Rectal smooth muscle tissue (tissue), 1 donor: ENCODE measurements at regions not wholly inside any gene's neighbourhood (a gene's known extent, or its start where the extent isn't known, plus 50 kb on each side); places are given as distances from the start of the nearest gene placed in this dataset.

Source experiments
- H3K27ac ChIP-seq: one replicate; pipeline ENCODE4 v1.7.0; 2013; ENCODE audit warnings: low read depth, low read length, inconsistent platforms
- H3K27me3 ChIP-seq: one replicate; pipeline ENCODE4 v1.7.0; 2013; ENCODE audit warnings: low read length; ENCODE audit not compliant: control insufficient read depth, insufficient read depth
- H3K36me3 ChIP-seq: one replicate; pipeline ENCODE4 v1.7.0; 2013; ENCODE audit warnings: low read length; ENCODE audit not compliant: control insufficient read depth, insufficient read depth
- H3K4me1 ChIP-seq: one replicate; pipeline ENCODE4 v1.7.0; 2013; ENCODE audit warnings: low read length; ENCODE audit not compliant: control insufficient read depth, insufficient read depth
- H3K4me3 ChIP-seq: one replicate; pipeline ENCODE4 v1.7.0; 2013; ENCODE audit warnings: low read length
- H3K9ac ChIP-seq: one replicate; pipeline ENCODE4 v1.7.0; 2013; ENCODE audit warnings: low read length

GRCh38 chr18:76670564-76671288 is 151.6 kb upstream of the ZNF236 start:
- H3K36me3 ChIP-seq: no peaks in the 10 kb centered on the region
- H3K9ac ChIP-seq: no peak overlapping the region
- no peaks in the 10 kb centered on the region for H3K27me3 ChIP-seq
- no peak overlapping the region for H3K27ac ChIP-seq
- H3K4me1 ChIP-seq: no peaks in the 10 kb centered on the region
- no peak overlapping the region for H3K4me3 ChIP-seq

DNA sequence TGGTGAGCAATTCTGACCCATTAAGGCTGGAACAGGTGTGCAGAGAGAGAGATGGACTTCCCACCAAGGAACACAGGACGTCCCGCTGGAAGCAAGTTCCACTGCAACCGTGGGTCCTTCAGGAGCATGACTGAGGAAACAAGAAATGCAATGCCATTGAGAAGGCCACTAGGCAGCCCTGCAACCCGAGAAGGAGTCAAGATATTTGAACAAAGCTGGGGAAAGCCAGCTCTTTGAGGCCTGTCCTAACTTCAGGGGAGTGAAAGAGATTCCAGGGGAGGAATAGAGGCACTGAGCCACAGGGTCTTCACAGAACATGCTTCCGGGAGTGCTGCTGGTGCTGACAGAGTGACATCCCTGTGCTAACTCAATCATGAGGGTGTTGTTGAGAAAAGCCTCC is 153.8 kb upstream of the ZNF236 start:
- H3K27me3 ChIP-seq: no peaks in the 10 kb centered on the region
- H3K27ac ChIP-seq: no peak overlapping the region
- H3K4me3 ChIP-seq: no peak overlapping the region
- no peaks in the 10 kb centered on the region for H3K36me3 ChIP-seq
- no peak overlapping the region for H3K9ac ChIP-seq
- H3K4me1 ChIP-seq: no peaks in the 10 kb centered on the region

- Histone ChIP-seq H3K27me3 (no peaks in the 10 kb centered on the region), H3K4me1 (no peaks in the 10 kb centered on the region), H3K27ac (no peak overlapping the region), H3K4me3 (no peak overlapping the region), H3K36me3 (no peaks in the 10 kb centered on the region), H3K9ac (no peak overlapping the region)
Observed at GRCh38 chr18:76668119-76668518, 154.2 kb upstream of the ZNF236 start.

DNA sequence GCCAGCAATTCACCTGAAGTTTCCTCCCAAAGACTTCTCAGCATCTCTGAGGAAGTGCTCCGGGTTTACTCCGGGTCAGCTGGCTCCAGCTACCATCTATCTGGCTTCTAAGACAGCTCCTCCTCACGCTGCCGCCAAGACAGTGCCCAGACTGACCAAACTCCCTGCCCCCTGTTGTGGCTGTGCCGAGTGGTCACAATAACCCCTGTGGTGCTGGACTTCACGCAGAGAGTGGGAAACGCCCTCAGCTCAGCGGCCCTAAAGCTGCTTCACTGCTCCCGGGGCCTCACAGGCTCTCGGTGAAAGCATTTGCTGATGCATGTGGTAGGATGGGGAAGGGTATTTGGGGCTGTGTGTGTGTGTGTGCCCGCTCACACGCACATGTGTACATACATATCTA is 154.8 kb upstream of the ZNF236 start:
- no peak overlapping the region for H3K9ac ChIP-seq

DNA sequence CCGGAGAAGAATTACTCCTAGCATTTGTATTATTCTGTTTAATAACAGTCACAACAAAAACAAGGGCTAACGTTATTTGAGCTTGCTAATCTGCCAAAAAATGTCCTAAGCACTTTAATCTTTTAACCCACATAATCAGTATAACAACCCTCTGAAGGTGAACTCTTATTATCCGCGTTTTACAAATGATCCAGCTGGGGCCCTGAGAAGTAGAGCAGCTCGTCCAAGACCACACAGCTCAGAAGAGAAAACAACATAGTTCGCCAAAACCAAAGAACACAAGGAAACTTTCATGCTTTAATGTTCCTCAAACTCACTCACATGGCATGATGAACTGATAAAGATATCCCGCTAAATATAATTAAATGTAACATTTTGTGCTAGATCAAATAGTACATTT is 159.7 kb upstream of the ZNF236 start:
- no peak overlapping the region for H3K27ac ChIP-seq
- peaks cover 1% of the 10 kb centered on the region for H3K27me3 ChIP-seq
- H3K9ac ChIP-seq: no peak overlapping the region
- no peak overlapping the region for H3K4me3 ChIP-seq
- no peaks in the 10 kb centered on the region for H3K4me1 ChIP-seq
- no peaks in the 10 kb centered on the region for H3K36me3 ChIP-seq

More for the DNA sequence above, 154.8 kb upstream of the ZNF236 start:
- Histone ChIP-seq H3K27ac (no peak overlapping the region), H3K36me3 (no peaks in the 10 kb centered on the region), H3K4me1 (no peaks in the 10 kb centered on the region), H3K27me3 (no peaks in the 10 kb centered on the region), H3K4me3 (no peak overlapping the region)

- H3K36me3 ChIP-seq: no peaks in the 10 kb centered on the region
- no peak overlapping the region for H3K4me3 ChIP-seq
- H3K27me3 ChIP-seq: peaks cover 7% of the 10 kb centered on the region
Observed at GRCh38 chr18:76660571-76661192, 161.7 kb upstream of the ZNF236 start.

DNA sequence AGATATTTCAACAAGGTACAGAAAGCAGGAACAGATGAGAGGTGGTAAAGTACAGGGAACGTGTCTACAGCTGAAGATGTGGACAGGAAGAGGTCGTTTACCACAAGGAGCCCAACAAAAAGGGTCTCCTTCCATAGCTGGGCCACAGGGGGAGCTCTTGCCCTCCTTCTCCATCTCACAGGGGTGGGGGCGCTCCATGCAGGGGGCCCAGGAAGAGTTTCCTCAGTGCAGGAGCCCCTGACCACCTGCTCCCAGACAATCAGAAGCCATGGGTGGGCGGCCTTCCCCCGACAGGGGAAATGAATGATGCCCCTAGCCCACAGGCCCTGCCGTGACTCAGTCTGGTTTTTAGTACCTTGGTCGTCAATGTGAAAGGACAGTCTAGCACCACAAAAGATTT is 163.6 kb upstream of the ZNF516 start:
- Histone ChIP-seq H3K27me3 (peaks cover 7% of the 10 kb centered on the region), H3K27ac (no peak overlapping the region)

More at GRCh38 chr18:76660571-76661192, 161.7 kb upstream of the ZNF236 start:
- Histone ChIP-seq H3K4me1 (no peaks in the 10 kb centered on the region), H3K9ac (no peak overlapping the region), H3K27ac (no peak overlapping the region)

GRCh38 chr18:76657911-76658470 is 162.9 kb upstream of the ZNF516 start:
- H3K27ac ChIP-seq: no peak overlapping the region
- no peaks in the 10 kb centered on the region for H3K36me3 ChIP-seq
- no peaks in the 10 kb centered on the region for H3K4me1 ChIP-seq
- peaks cover 7% of the 10 kb centered on the region for H3K27me3 ChIP-seq
- no peak overlapping the region for H3K9ac ChIP-seq
- no peak overlapping the region for H3K4me3 ChIP-seq

More for the DNA sequence above, 163.6 kb upstream of the ZNF516 start:
- Histone ChIP-seq H3K36me3 (no peaks in the 10 kb centered on the region), H3K4me3 (no peak overlapping the region), H3K9ac (no peak overlapping the region), H3K4me1 (no peaks in the 10 kb centered on the region)

DNA sequence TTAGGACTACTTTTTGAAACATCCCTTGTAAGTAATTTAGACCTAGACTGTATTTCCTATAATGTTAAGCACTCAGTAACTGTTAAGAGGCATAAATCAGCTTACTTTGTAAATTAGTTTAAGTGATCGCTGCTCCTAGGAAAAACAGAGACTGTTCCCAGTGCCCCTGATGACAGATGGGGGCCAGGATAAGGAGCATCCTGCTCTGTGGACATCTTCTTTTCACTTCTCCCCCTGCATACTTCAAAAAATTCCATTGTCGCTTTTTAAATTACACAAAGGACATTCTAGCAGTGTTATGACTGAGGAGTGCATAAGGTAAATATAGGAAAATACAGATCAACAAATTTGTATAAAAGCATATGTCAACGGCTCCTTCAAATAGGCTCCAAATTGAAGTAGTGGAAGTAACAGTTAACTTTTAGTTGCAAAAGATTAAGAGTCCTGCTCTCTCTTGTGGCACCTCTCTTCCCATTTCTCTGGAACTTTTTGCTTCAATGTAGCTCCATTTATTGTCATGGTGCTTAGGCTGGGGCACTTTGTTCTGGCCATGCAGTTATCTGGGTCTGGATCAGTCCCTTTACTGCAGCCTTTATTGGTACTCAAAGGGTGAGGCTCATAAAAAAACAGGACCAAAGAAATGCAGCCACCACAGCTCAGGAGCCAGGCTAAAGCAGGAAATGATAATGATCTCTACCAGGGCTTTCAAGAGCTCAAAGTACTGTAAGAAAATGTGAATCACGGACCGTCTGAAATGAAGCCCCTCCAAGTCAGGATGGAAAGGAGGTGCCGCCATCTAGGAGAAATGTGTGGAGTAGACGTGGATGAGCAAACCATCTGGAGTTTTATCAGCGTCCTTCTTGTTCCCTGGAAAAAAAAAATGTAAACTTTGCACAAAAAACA is 162.1 kb upstream of the ZNF516 start:
- Histone ChIP-seq H3K4me3 (no peak overlapping the region), H3K4me1 (no peaks in the 10 kb centered on the region)

DNA sequence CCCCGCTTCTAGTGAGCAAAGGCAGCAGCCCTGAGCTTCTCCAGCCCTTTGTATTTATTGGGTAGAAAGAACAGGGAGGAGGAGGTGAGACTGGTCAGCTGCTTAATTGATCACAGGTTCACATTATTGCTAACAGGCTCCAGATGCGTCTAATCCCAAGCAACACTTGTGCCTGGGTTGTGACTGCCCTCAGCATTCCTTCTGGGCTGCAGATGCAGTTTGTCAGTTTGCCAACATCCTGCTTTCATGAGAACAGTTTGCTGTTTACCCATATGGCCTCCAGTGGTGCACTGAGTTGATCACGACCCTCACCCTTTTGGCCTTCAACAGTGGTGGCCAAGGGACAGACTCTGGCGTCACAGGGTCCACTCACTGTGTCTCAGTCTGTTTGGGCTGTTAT is 159.5 kb upstream of the ZNF516 start:
- Histone ChIP-seq H3K36me3 (no peaks in the 10 kb centered on the region), H3K4me1 (no peaks in the 10 kb centered on the region), H3K9ac (no peak overlapping the region), H3K27ac (no peak overlapping the region), H3K27me3 (peaks cover 5% of the 10 kb centered on the region), H3K4me3 (no peak overlapping the region)

More for the DNA sequence above, 162.1 kb upstream of the ZNF516 start:
- no peak overlapping the region for H3K27ac ChIP-seq
- H3K27me3 ChIP-seq: peaks cover 7% of the 10 kb centered on the region
- no peak overlapping the region for H3K9ac ChIP-seq
- no peaks in the 10 kb centered on the region for H3K36me3 ChIP-seq

DNA sequence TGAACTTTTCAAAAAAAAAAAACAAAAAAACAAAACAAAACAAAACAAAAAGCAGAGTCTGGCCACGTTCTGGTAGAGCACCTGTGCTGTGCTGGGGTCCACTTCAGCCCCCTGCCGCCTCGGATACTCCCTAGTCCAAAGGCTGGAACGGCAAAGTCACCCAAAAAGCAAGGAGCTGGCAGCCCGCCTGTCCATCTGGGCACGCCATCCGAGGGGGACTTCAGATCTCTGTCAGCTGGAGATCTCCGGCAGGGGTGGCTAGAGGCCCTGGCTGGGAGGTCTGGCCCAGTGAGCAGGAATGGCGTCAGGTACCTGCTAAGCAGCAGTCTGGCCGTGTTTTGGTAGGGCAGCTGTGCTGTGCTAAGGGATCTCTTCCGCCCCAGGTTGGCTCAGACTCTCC is 152.3 kb upstream of the ZNF516 start:
- Histone ChIP-seq H3K4me3 (no peak overlapping the region), H3K27me3 (no peaks in the 10 kb centered on the region), H3K9ac (no peak overlapping the region), H3K27ac (no peak overlapping the region), H3K4me1 (no peaks in the 10 kb centered on the region), H3K36me3 (no peaks in the 10 kb centered on the region)

- no peak overlapping the region for H3K27ac ChIP-seq
- no peaks in the 10 kb centered on the region for H3K4me1 ChIP-seq
- no peak overlapping the region for H3K4me3 ChIP-seq
- no peak overlapping the region for H3K9ac ChIP-seq
- H3K36me3 ChIP-seq: no peaks in the 10 kb centered on the region
- H3K27me3 ChIP-seq: no peaks in the 10 kb centered on the region
Observed at GRCh38 chr18:76644580-76644979, 149.5 kb upstream of the ZNF516 start.
